Gastroesophageal sphincter (tissue), 4 donors: ENCODE measurements at regions not wholly inside any gene's neighbourhood (a gene's known extent, or its start where the extent isn't known, plus 50 kb on each side); places are given as distances from the start of the nearest gene placed in this dataset.

Source experiments
- ATAC-seq: fragments of 150-250 bp; one replicate; pipeline ENCODE4 v1.9.1; 2016; ENCODE audit warnings: mild to moderate bottlenecking, moderate library complexity
- H3K27ac ChIP-seq, 4 donors: fragments of 200-600 bp; sonication (generic) in 3 of 4; 1 replicate in 3 of 4; 2 replicates in 1 of 4; pipeline ENCODE4 v1.5.1; 2016 to 2019
- H3K27me3 ChIP-seq: fragments of 200-600 bp; sonication (generic); one replicate; pipeline ENCODE4 v1.5.1; 2019
- H3K36me3 ChIP-seq, 2 donors: fragments of 200-600 bp; sonication (generic); one replicate each; pipeline ENCODE4 v1.5.1; 2019; ENCODE audit warnings: control low read depth in 1 of 2
- H3K4me1 ChIP-seq, 3 donors: fragments of 200-600 bp; sonication (generic); 1 replicate in 2 of 3; 2 replicates in 1 of 3; pipeline ENCODE4 v1.5.1; 2016 to 2019; ENCODE audit warnings: control low read depth in 2 of 3
- H3K4me3 ChIP-seq, 2 donors: fragments of 200-600 bp; sonication (generic); one replicate each; pipeline ENCODE4 v1.5.1; 2019; ENCODE audit warnings: mild to moderate bottlenecking in 1 of 2, moderate library complexity in 1 of 2
- H3K9me3 ChIP-seq, 3 donors: fragments of 200-600 bp; sonication (generic); one replicate each; pipeline ENCODE4 v1.5.1; 2017 to 2019; ENCODE audit warnings: control low read depth in 2 of 3
- EP300 ChIP-seq: sonication (generic); formaldehyde crosslinking; IDR thresholded peaks from one replicate; pipeline ENCODE4 v1.6.1; 2017; ENCODE audit warnings: antibody characterized with exemption, mild to moderate bottlenecking
- POLR2A ChIP-seq, 2 donors: fragments of 450-650 bp; IDR thresholded peaks; one replicate each; pipeline ENCODE4 v1.6.1; 2017; ENCODE audit warnings: antibody characterized with exemption in 2 of 2, mild to moderate bottlenecking in 2 of 2, moderate library complexity in 1 of 2
- POLR2AphosphoS5 ChIP-seq: sonication (generic); formaldehyde crosslinking; IDR thresholded peaks from one replicate; pipeline ENCODE4 v1.6.1; 2017; ENCODE audit warnings: antibody characterized with exemption
- WGBS, 2 donors: methylation state at CpG; one replicate each; pipeline ENCODE4 v1.1.5; 2018; ENCODE audit warnings: low coverage in 1 of 2; 5-methylcytosine and 5-hydroxymethylcytosine counted together
- TF ChIP-seq, protein P1 (sequence below), 4 experiments: fragments of 200-600 bp in 2 of 4; fragments of 450-650 bp in 2 of 4; sonication (generic) in 1 of 4; IDR thresholded peaks; one replicate each; pipeline ENCODE4 v1.5.1; 2017 to 2019; ENCODE audit warnings: antibody characterized with exemption in 4 of 4, mild to moderate bottlenecking in 2 of 4, moderate library complexity in 2 of 4

DNA sequence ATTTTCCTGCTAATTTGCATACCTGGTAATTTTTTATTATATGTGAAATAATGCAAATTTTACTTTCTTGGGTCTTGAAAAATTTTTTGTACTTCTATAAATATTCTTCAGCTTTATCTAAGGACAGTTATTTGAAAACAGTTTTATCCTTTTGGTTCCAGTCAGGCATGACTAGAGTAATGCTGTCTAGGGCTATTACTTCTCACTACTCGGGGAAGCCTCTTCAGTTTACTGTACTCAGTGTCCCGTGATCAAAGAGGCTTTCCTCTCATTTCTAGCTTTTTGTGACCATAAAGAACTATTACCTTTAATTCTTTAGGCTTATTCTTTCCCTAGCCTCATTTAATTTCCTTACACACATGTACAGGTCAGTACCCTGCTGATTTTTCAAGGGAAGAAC lies 153.8 kb upstream of the HDAC9 start:
- H3K4me3 ChIP-seq: no peak overlapping the region
- H3K27ac ChIP-seq: no peak overlapping the region
- TF ChIP-seq POLR2A (IDR thresholded peaks at IDR 0.05) (no peak), EP300 (no peak), POLR2AphosphoS5 (no peak)
- TF ChIP-seq, protein P1, sequence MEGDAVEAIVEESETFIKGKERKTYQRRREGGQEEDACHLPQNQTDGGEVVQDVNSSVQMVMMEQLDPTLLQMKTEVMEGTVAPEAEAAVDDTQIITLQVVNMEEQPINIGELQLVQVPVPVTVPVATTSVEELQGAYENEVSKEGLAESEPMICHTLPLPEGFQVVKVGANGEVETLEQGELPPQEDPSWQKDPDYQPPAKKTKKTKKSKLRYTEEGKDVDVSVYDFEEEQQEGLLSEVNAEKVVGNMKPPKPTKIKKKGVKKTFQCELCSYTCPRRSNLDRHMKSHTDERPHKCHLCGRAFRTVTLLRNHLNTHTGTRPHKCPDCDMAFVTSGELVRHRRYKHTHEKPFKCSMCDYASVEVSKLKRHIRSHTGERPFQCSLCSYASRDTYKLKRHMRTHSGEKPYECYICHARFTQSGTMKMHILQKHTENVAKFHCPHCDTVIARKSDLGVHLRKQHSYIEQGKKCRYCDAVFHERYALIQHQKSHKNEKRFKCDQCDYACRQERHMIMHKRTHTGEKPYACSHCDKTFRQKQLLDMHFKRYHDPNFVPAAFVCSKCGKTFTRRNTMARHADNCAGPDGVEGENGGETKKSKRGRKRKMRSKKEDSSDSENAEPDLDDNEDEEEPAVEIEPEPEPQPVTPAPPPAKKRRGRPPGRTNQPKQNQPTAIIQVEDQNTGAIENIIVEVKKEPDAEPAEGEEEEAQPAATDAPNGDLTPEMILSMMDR (IDR thresholded peaks at IDR 0.05): no peak
- 89 to 100% methylated on average over 2 of the region's 2 CpGs for whole genome bisulfite sequencing, 2 donors
- ATAC-seq: no peak
- peaks cover 0 to 35% (median 13%) of the 10 kb centered on the region in 3 donors for H3K4me1 ChIP-seq
- H3K9me3 ChIP-seq: no peaks in the 10 kb centered on the region
- no peaks in the 10 kb centered on the region for H3K36me3 ChIP-seq
- no peaks in the 10 kb centered on the region for H3K27me3 ChIP-seq

DNA sequence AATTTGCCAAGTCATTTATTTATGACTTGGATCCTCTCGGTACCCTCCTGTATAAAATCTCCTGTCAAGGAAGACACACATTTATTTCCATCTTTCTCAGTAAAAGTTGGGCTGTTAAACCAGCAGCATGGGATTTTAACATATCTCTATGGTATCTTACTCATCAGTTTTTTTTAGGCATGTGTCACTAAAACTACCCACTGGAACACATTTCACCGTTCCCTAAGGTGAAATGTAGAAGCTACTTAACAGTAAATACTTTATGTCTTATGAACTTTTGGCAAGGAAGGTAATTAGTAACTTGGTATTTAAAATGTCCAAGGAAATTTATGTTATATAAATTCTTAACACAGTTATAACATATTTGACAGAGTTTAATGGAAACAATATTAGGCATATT lies 152.5 kb upstream of the HDAC9 start:
- H3K36me3 ChIP-seq: no peaks in the 10 kb centered on the region
- TF ChIP-seq POLR2A (IDR thresholded peaks at IDR 0.05) (no peak), POLR2AphosphoS5 (no peak), EP300 (no peak)
- TF ChIP-seq, protein P1 (IDR thresholded peaks at IDR 0.05): no peak
- no peaks in the 10 kb centered on the region for H3K27me3 ChIP-seq
- ATAC-seq: no peak
- H3K9me3 ChIP-seq: no peaks in the 10 kb centered on the region
- peaks cover 0 to 33% (median 13%) of the 10 kb centered on the region in 3 donors for H3K4me1 ChIP-seq
- H3K4me3 ChIP-seq: no peak overlapping the region
- peak overlapping the region in 1 of 4 donors; percentile 43 for H3K27ac ChIP-seq
- 52 to 65% methylated on average over 2 of the region's 2 CpGs for WGBS, 2 donors

DNA sequence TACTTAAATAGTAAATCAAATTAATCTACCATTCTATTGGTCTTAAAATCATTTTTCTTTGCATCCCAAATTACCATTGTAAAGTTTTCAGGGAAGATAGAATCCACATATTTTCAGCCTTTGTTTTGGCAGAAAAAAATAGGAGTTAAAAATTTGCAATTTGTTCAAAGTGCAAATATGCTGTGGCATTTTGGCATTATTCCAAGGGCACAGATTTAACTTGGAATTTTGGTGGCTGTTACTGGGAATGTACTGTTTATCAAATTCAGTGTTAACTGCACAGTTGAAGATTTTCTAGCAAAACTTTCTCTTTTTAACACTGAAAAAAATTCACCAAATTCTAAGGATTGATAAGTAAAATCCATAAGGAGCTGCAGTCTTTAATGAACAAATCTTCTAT lies 151.0 kb upstream of the HDAC9 start:
- no peaks in the 10 kb centered on the region for H3K27me3 ChIP-seq
- H3K4me3 ChIP-seq: no peak overlapping the region
- no peak for TF ChIP-seq EP300
- TF ChIP-seq, protein P1 (IDR thresholded peaks at IDR 0.05): no peak
- no peak for ATAC-seq
- H3K27ac ChIP-seq: no peak overlapping the region
- no peaks in the 10 kb centered on the region for H3K9me3 ChIP-seq
- H3K4me1 ChIP-seq: peaks cover 0 to 33% (median 13%) of the 10 kb centered on the region in 3 donors
- no peaks in the 10 kb centered on the region for H3K36me3 ChIP-seq

DNA sequence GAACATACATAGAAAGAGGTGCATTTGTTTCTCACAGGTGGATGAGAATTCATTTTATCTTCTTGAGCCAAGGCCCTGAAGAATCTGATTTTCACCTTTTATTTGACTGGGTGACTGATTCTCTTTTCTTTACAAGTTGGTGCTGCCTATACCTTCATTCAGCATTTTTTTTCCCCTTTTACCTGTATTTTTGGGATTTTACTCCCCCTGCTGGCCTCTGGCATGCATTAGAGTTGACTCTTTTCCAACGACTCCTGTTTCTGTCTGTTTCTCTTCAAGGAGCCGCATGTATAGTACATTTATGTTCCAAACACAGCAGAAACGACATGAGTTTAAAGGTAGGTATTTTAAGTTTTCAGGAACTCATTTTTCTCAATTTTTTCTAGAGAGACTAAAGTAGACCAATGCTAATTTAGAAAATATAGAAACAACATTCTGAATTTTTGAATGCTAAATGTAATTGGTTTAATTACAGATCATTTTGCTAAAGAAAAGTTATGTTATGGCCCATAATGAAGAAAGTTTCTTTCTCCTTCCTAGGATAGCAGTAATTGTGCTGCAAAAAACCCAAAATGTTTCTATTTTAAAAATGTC lies 149.8 kb upstream of the HDAC9 start:
- TF ChIP-seq, protein P1 (IDR thresholded peaks at IDR 0.05): peak; percentile 71 to 83 (median 76)
- no peak for TF ChIP-seq POLR2A (IDR thresholded peaks at IDR 0.05)
- no peak for ATAC-seq
- H3K9me3 ChIP-seq: no peaks in the 10 kb centered on the region
- H3K27me3 ChIP-seq: no peaks in the 10 kb centered on the region
- H3K4me3 ChIP-seq: no peak overlapping the region
- H3K27ac ChIP-seq: no peak overlapping the region
- 20 to 34% methylated on average over 3 of the region's 3 CpGs for WGBS, 2 donors
- no peaks in the 10 kb centered on the region for H3K36me3 ChIP-seq
- peaks cover 0 to 33% (median 13%) of the 10 kb centered on the region in 3 donors for H3K4me1 ChIP-seq

DNA sequence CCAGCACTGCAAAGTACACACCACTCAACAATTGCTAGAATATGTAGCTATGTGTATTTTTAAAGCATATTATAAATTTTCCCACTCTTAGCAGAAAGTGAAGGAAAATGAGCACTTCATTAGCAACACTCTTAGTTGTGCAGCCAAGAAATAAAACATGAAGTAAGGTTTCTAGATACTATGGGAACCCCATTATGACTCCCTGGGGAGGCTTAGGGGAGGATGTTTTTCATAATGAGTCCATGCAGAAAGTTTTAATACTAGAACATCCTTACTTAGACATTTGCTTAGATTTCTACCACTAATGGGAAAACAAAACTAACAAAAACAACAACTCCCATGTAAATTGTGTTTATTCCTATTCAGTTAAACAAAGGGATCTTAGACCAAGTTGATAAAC lies 148.4 kb upstream of the HDAC9 start:
- H3K36me3 ChIP-seq: no peaks in the 10 kb centered on the region
- no peak for TF ChIP-seq EP300
- TF ChIP-seq POLR2A (IDR thresholded peaks at IDR 0.05): no peak
- TF ChIP-seq, protein P1 (IDR thresholded peaks at IDR 0.05): no peak
- TF ChIP-seq POLR2AphosphoS5: no peak

More for the DNA sequence above, 148.4 kb upstream of the HDAC9 start:
- Histone ChIP-seq H3K9me3 (no peaks in the 10 kb centered on the region), H3K4me1 (peaks cover 0 to 37% (median 13%) of the 10 kb centered on the region in 3 donors), H3K4me3 (no peak overlapping the region), H3K27me3 (no peaks in the 10 kb centered on the region), H3K27ac (no peak overlapping the region)
- no peak for ATAC-seq
